ENCODE measurements at regions not wholly inside any gene's neighbourhood (a gene's known extent, or its start where the extent isn't known, plus 50 kb on each side); places are given as distances from the start of the nearest gene placed in this dataset.
"Not testable (repeated sequence)": the region's sequence is repeated elsewhere in the genome, so short reads cannot be mapped to it uniquely, and the experiment has no call there.

GRCh38 chr11:45400591-45400990 lies 114.5 kb upstream of the SYT13 start:
- no peak for DNase-seq

GRCh38 chr11:45399166-45399565 lies 113.0 kb upstream of the SYT13 start:
- no peak for DNase-seq

- DNase-seq: no peak
These were observed 112.2 kb upstream of the SYT13 start for GRCh38 chr11:45398325-45398724.

GRCh38 chr11:45396394-45396793 lies 110.3 kb upstream of the SYT13 start:
- DNase-seq: no peak

- no peak for DNase-seq
These were observed 109.8 kb upstream of the SYT13 start for GRCh38 chr11:45395947-45396346.

GRCh38 chr11:45395421-45395820 lies 109.3 kb upstream of the SYT13 start:
- DNase-seq: no peak

GRCh38 chr11:45394294-45395085 lies 108.3 kb upstream of the SYT13 start:
- no peak for DNase-seq

- no peak for DNase-seq
These were observed 107.7 kb upstream of the SYT13 start for GRCh38 chr11:45393826-45394225.

GRCh38 chr11:45393334-45393733 lies 107.2 kb upstream of the SYT13 start:
- DNase-seq: no peak

- no peak for DNase-seq
These were observed 106.5 kb upstream of the SYT13 start for GRCh38 chr11:45392591-45393091.

GRCh38 chr11:45392154-45392553 lies 106.0 kb upstream of the SYT13 start:
- DNase-seq: no peak

- no peak for DNase-seq
These were observed 105.2 kb upstream of the SYT13 start for GRCh38 chr11:45391168-45391850.

GRCh38 chr11:45390407-45390806 lies 104.3 kb upstream of the SYT13 start:
- no peak for DNase-seq

- no peak for DNase-seq
These were observed 102.3 kb upstream of the SYT13 start for GRCh38 chr11:45388472-45388871.

- not testable (repeated sequence) for DNase-seq
These were observed 101.7 kb upstream of the SYT13 start for GRCh38 chr11:45387885-45388284.

GRCh38 chr11:45386972-45387371 lies 100.8 kb upstream of the SYT13 start:
- no peak for DNase-seq

- DNase-seq: no peak
These were observed 99.7 kb upstream of the SYT13 start for GRCh38 chr11:45385844-45386243.

GRCh38 chr11:45385423-45385822 lies 99.3 kb upstream of the SYT13 start:
- DNase-seq: no peak

- no peak for DNase-seq
These were observed 98.6 kb upstream of the SYT13 start for GRCh38 chr11:45384711-45385241.

- no peak for DNase-seq
These were observed 97.9 kb upstream of the SYT13 start for GRCh38 chr11:45384016-45384415.

- DNase-seq: no peak
These were observed 97.1 kb upstream of the SYT13 start for GRCh38 chr11:45383224-45383623.

GRCh38 chr11:45382133-45382878 lies 96.2 kb upstream of the SYT13 start:
- no peak for DNase-seq

GRCh38 chr11:45379162-45379863 lies 93.2 kb upstream of the SYT13 start:
- DNase-seq: no peak

Measured in activated CD4-positive, alpha-beta T cell treated with anti-CD3 and anti-CD28 coated beads for 48 hours (primary cell).